ENCODE measurements at regions not wholly inside any gene's neighbourhood (a gene's known extent, or its start where the extent isn't known, plus 50 kb on each side); places are given as distances from the start of the nearest gene placed in this dataset.

GRCh38 chr13:34883396-34883795 lies 58.7 kb upstream of the NBEA start:
- no peak for DNase-seq (ENCODE audit: low spot score)

GRCh38 chr13:34884366-34884765 lies 57.7 kb upstream of the NBEA start:
- DNase-seq (ENCODE audit: low spot score) = no peak

- DNase-seq (ENCODE audit: low spot score) = no peak
Observed at GRCh38 chr13:34886121-34886875, 55.8 kb upstream of the NBEA start.

GRCh38 chr13:34886987-34887386 lies 55.1 kb upstream of the NBEA start:
- DNase-seq (ENCODE audit: low spot score) = no peak

All from left forelimb (tissue), 1 donor.